H1 (cell line): ENCODE measurements at regions not wholly inside any gene's neighbourhood (a gene's known extent, or its start where the extent isn't known, plus 50 kb on each side); places are given as distances from the start of the nearest gene placed in this dataset.

Experiments used
- CTCF ChIA-PET: fragments of 300-600 bp; sonication (Branson Sonifier 250); formaldehyde crosslinking; loops from one replicate; lab custom pipeline; 2021; ENCODE audit not compliant: partially characterized antibody; lab: Charles Lee
- POLR2A ChIA-PET: fragments of 300-600 bp; sonication (Branson Sonifier 250); formaldehyde crosslinking; loops from one replicate; lab custom pipeline; 2021; ENCODE audit warnings: inconsistent platforms; ENCODE audit not compliant: partially characterized antibody; lab: Charles Lee
- DNase-seq, 2 experiments: peaks; one replicate each; pipeline versions ENCODE4 v3.0.0 to v3.0.0-alpha.2; 2010 to 2022; ENCODE audit warnings: low spot score in 2 of 2, low read depth in 1 of 2, mixed read lengths in 1 of 2
- FAIRE-seq: peaks from 2 replicates; lab custom pipeline; 2011; peaks lifted over from hg19 to GRCh38; lab: Jason Lieb, UNC
- H2AFZ ChIP-seq: 2 replicates; pipeline ENCODE4 v1.8.1; 2012; ENCODE audit warnings: low read length, inconsistent platforms
- H2AK5ac ChIP-seq: 2 replicates; pipeline ENCODE4 v1.6.1; 2013; ENCODE audit warnings: low read depth, low read length
- H2BK120ac ChIP-seq: replicated peaks from 2 replicates; pipeline ENCODE3; 2013; ENCODE audit warnings: low read depth, low read length, inconsistent platforms
- H2BK12ac ChIP-seq: 2 replicates; pipeline ENCODE4 v1.6.1; 2013; ENCODE audit warnings: low read depth, low read length
- H2BK15ac ChIP-seq: 2 replicates; pipeline ENCODE4 v1.6.1; 2013; ENCODE audit warnings: low read length
- H2BK20ac ChIP-seq: 2 replicates; pipeline ENCODE4 v1.6.1; 2013; ENCODE audit warnings: low read length
- H2BK5ac ChIP-seq: 2 replicates; pipeline ENCODE4 v1.6.1; 2013; ENCODE audit warnings: low read depth, low read length
- H3K14ac ChIP-seq: 2 replicates; pipeline ENCODE4 v1.6.1; 2013; ENCODE audit warnings: inconsistent platforms; ENCODE audit not compliant: insufficient read length
- H3K18ac ChIP-seq: 2 replicates; pipeline ENCODE4 v1.6.1; 2013; ENCODE audit warnings: low read length; ENCODE audit errors: extremely low read depth
- H3K23ac ChIP-seq: 2 replicates; pipeline ENCODE4 v1.6.1; 2013; ENCODE audit warnings: inconsistent platforms; ENCODE audit not compliant: insufficient read length
- H3K23me2 ChIP-seq: 2 replicates; pipeline ENCODE4 v1.6.1; 2013; ENCODE audit warnings: low read depth, low read length
- H3K27ac ChIP-seq: 2 replicates; pipeline ENCODE4 v1.6.1; 2011; ENCODE audit warnings: low read depth, low read length, inconsistent platforms
- H3K27me3 ChIP-seq, 4 experiments: replicated peaks in 1 of 4; 1 replicate in 1 of 4; 2 replicates in 3 of 4; pipeline versions ENCODE4 v1.6.1 to v1.8.1; 2011 to 2013; ENCODE audit warnings: low read length in 3 of 4, mild to moderate bottlenecking in 3 of 4, inconsistent platforms in 2 of 4, mixed read lengths in 2 of 4, moderate library complexity in 1 of 4; ENCODE audit not compliant: control insufficient read depth in 3 of 4, insufficient read depth in 3 of 4; ENCODE audit errors: extremely low read depth in 1 of 4
- H3K36me3 ChIP-seq, 4 experiments: 2 replicates each; pipeline versions ENCODE4 v1.6.1 to v1.8.1; 2011 to 2013; ENCODE audit warnings: mild to moderate bottlenecking in 4 of 4, low read length in 3 of 4, moderate library complexity in 2 of 4, control low read depth in 1 of 4, inconsistent platforms in 1 of 4; ENCODE audit not compliant: insufficient read depth in 4 of 4, control insufficient read depth in 2 of 4
- H3K4ac ChIP-seq: replicated peaks from 2 replicates; pipeline ENCODE3; 2013; ENCODE audit warnings: low read length, low read depth, mixed read lengths, inconsistent platforms; ENCODE audit not compliant: insufficient read length
- H3K4me1 ChIP-seq, 4 experiments: replicated peaks in 1 of 4; 1 replicate in 1 of 4; 2 replicates in 3 of 4; pipeline versions ENCODE4 v1.6.1 to v1.8.1; 2011 to 2013; ENCODE audit warnings: low read length in 3 of 4, inconsistent platforms in 2 of 4, mixed read lengths in 1 of 4; ENCODE audit not compliant: insufficient read depth in 4 of 4, control insufficient read depth in 3 of 4
- H3K4me2 ChIP-seq, 2 experiments: 2 replicates each; pipeline versions ENCODE4 v1.6.1 to v1.8.1; 2011 to 2013; ENCODE audit warnings: low read depth in 2 of 2, low read length in 2 of 2, control low read depth in 1 of 2, inconsistent platforms in 1 of 2, mild to moderate bottlenecking in 1 of 2; ENCODE audit not compliant: insufficient read depth in 1 of 2
- H3K4me3 ChIP-seq, 4 experiments: fragments of 200-600, 300-600 bp in 1 of 4; sonication (generic), shearing (Covaris generic), sonication (Bioruptor Twin) in 1 of 4; 2 replicates each; pipeline versions ENCODE4 v1.5.1 to v1.8.1; 2011 to 2016; ENCODE audit warnings: low read length in 4 of 4, low read depth in 3 of 4, control low read depth in 2 of 4, inconsistent platforms in 2 of 4, mild to moderate bottlenecking in 2 of 4, mixed read lengths in 1 of 4, moderate library complexity in 1 of 4; ENCODE audit not compliant: insufficient read depth in 2 of 4; ENCODE audit errors: extremely low read depth in 1 of 4
- H3K56ac ChIP-seq: replicated peaks from 2 replicates; pipeline ENCODE3; 2013; ENCODE audit warnings: low read depth, mild to moderate bottlenecking, mixed read lengths, low read length, inconsistent platforms; ENCODE audit not compliant: insufficient read length
- H3K79me1 ChIP-seq: 2 replicates; pipeline ENCODE4 v1.6.1; 2013; ENCODE audit warnings: low read depth, low read length, control low read depth
- H3K79me2 ChIP-seq, 2 experiments: 2 replicates each; pipeline versions ENCODE4 v1.6.1 to v1.8.1; 2012 to 2013; ENCODE audit warnings: low read length in 2 of 2, mild to moderate bottlenecking in 2 of 2, inconsistent platforms in 1 of 2; ENCODE audit not compliant: insufficient read depth in 2 of 2, control insufficient read depth in 1 of 2
- H3K9ac ChIP-seq, 4 experiments: replicated peaks in 1 of 4; 1 replicate in 1 of 4; 2 replicates in 3 of 4; pipeline versions ENCODE4 v1.6.1 to v1.8.1; 2011 to 2013; ENCODE audit warnings: low read depth in 3 of 4, low read length in 3 of 4, control low read depth in 2 of 4, mild to moderate bottlenecking in 2 of 4, moderate library complexity in 2 of 4, inconsistent platforms in 1 of 4; ENCODE audit errors: extremely low read depth in 1 of 4
- H3K9me3 ChIP-seq, 2 experiments: 2 replicates each; pipeline versions ENCODE4 v1.6.1 to v1.8.1; 2012 to 2013; ENCODE audit warnings: mild to moderate bottlenecking in 2 of 2, moderate library complexity in 2 of 2, control low read depth in 1 of 2, inconsistent platforms in 1 of 2, low read depth in 1 of 2, low read length in 1 of 2, mixed read lengths in 1 of 2; ENCODE audit not compliant: insufficient read depth in 2 of 2
- H4K20me1 ChIP-seq, 2 experiments: replicated peaks in 1 of 2; 2 replicates each; pipeline versions ENCODE3 to v1.8.1; 2011 to 2013; ENCODE audit warnings: inconsistent platforms in 2 of 2, low read length in 2 of 2, mild to moderate bottlenecking in 1 of 2; ENCODE audit not compliant: insufficient read depth in 2 of 2, control insufficient read depth in 1 of 2
- H4K5ac ChIP-seq: 2 replicates; pipeline ENCODE4 v1.6.1; 2013; ENCODE audit warnings: low read length, low read depth, mixed read lengths, inconsistent platforms; ENCODE audit not compliant: insufficient read length
- H4K8ac ChIP-seq: 2 replicates; pipeline ENCODE4 v1.8.0; 2013; ENCODE audit warnings: mild to moderate bottlenecking, moderate library complexity, low read length, inconsistent platforms; ENCODE audit not compliant: insufficient read depth; ENCODE audit errors: extremely low read depth
- H4K91ac ChIP-seq: replicated peaks from 2 replicates; pipeline ENCODE3; 2013; ENCODE audit warnings: low read length, mixed read lengths, inconsistent platforms; ENCODE audit not compliant: insufficient read length
- CEBPB ChIP-seq: IDR thresholded peaks from 2 replicates; pipeline ENCODE4 v1.6.1; 2012; ENCODE audit warnings: low read depth, low read length
- TCF12 ChIP-seq: IDR thresholded peaks from 2 replicates; pipeline ENCODE4 v1.6.1; 2011; ENCODE audit warnings: low read depth, mild to moderate bottlenecking, low read length
- WGBS, 2 experiments: shearing (Covaris generic) in 1 of 2; methylation state at CpG; one replicate each; pipeline versions ENCODE4 v1.1.6 to v1.1.7; 2013 to 2015; ENCODE audit warnings: low lambda C conversion rate in 2 of 2, mixed read lengths in 2 of 2, inconsistent platforms in 1 of 2, low coverage in 1 of 2, missing lambda C conversion rate in 1 of 2; ENCODE audit not compliant: insufficient replicate concordance in 2 of 2, insufficient coverage in 1 of 2, insufficient read length in 1 of 2; ENCODE audit errors: extremely low coverage in 1 of 2, missing lambda C conversion rate in 1 of 2; 5-methylcytosine and 5-hydroxymethylcytosine counted together

DNA sequence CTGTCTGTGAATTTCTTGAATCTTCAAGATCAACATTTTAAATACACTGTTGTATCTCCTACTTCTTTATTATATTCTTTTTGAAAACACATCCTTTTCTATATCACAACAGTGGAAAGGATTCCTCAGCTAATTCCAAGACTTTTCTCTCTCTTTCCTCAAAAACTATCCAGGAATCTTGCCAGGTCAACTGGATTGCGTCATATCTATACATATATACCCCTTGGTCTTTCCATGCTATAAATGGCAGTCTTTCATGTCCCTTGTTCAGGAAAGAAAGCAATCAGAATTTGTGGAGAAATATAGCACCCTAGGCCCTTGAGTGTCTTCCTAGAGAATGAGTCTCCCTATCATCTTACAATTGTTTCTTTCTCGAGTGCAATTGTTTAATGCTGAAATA is 149.0 kb downstream of the KCNA5 start:
- Histone ChIP-seq H2BK120ac (no peak overlapping the region), H3K4me1 (no peaks in the 10 kb centered on the region), H3K23ac (no peak overlapping the region), H3K9ac (no peak overlapping the region), H4K20me1 (no peaks in the 10 kb centered on the region), H3K4ac (no peak overlapping the region), H2BK15ac (no peak overlapping the region), H3K56ac (no peak overlapping the region), H3K79me1 (no peaks in the 10 kb centered on the region), H4K5ac (no peak overlapping the region), H4K8ac (no peak overlapping the region), H3K27me3 (no peaks in the 10 kb centered on the region; a peak in 1 of 7 replicates), H3K4me2 (no peak overlapping the region), H3K9me3 (no peaks in the 10 kb centered on the region), H3K79me2 (no peaks in the 10 kb centered on the region), H2BK12ac (no peak overlapping the region), H3K18ac (no peak overlapping the region), H3K36me3 (no peaks in the 10 kb centered on the region; a peak in 1 of 8 replicates), H2BK5ac (no peak overlapping the region), H3K14ac (no peak overlapping the region), H4K91ac (no peak overlapping the region), H3K4me3 (no peak overlapping the region), H3K23me2 (no peaks in the 10 kb centered on the region), H2AFZ (no peak overlapping the region), H2AK5ac (no peak overlapping the region), H2BK20ac (no peak overlapping the region), H3K27ac (no peak overlapping the region)
- ChIA-PET POLR2A (interaction anchor here (1.0 kb wide), 1 partner anchor 29 kb away, joined by 3 read pairs; no protein-coding TSS in a partner anchor), CTCF (interaction anchor here (1.0 to 2.2 kb wide), 3 partner anchors 9 to 457 kb away, joined by 3 to 6 read pairs (median 4); no protein-coding TSS in a partner anchor)
- no peak for DNase-seq
- no peak for TF ChIP-seq TCF12
- TF ChIP-seq CEBPB, result peak; percentile 52; the same call in 1 of the 2 replicates
- FAIRE-seq, result no peak
- WGBS, 2 experiments, result 86% methylated on average over 2 of the region's 2 CpGs; no CpG with 5 or more reads in 1 of the 2 experiments
